ENCODE measurements at regions not wholly inside any gene's neighbourhood (a gene's known extent, or its start where the extent isn't known, plus 50 kb on each side); places are given as distances from the start of the nearest gene placed in this dataset.

GRCh38 chr5:173828952-173829351 lies 59.2 kb upstream of the CPEB4 start:
- Histone ChIP-seq H3K36me3 (no peaks in the 10 kb centered on the region), H3K4me3 (no peak overlapping the region), H3K4me1 (peaks cover 0 to 19% (median 3%) of the 10 kb centered on the region in 3 donors), H3K9me3 (peaks cover 0 to 5% (median 0%) of the 10 kb centered on the region in 3 donors), H3K27me3 (no peaks in the 10 kb centered on the region), H3K27ac (no peak overlapping the region)
- 89% methylated on average over 1 of the region's 1 CpG; no CpG with 5 or more reads in 1 of the 2 donors for WGBS, 2 donors (ENCODE audit: low coverage in 1 of 2)
- TF ChIP-seq POLR2AphosphoS5 (IDR thresholded peaks at IDR 0.05) = no peak
- TF ChIP-seq, protein P1, sequence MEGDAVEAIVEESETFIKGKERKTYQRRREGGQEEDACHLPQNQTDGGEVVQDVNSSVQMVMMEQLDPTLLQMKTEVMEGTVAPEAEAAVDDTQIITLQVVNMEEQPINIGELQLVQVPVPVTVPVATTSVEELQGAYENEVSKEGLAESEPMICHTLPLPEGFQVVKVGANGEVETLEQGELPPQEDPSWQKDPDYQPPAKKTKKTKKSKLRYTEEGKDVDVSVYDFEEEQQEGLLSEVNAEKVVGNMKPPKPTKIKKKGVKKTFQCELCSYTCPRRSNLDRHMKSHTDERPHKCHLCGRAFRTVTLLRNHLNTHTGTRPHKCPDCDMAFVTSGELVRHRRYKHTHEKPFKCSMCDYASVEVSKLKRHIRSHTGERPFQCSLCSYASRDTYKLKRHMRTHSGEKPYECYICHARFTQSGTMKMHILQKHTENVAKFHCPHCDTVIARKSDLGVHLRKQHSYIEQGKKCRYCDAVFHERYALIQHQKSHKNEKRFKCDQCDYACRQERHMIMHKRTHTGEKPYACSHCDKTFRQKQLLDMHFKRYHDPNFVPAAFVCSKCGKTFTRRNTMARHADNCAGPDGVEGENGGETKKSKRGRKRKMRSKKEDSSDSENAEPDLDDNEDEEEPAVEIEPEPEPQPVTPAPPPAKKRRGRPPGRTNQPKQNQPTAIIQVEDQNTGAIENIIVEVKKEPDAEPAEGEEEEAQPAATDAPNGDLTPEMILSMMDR (IDR thresholded peaks at IDR 0.05) = no peak
- TF ChIP-seq POLR2A (IDR thresholded peaks at IDR 0.05) = no peak
- no peak for TF ChIP-seq EP300 (IDR thresholded peaks at IDR 0.05)
- ATAC-seq = no peak

GRCh38 chr5:173829826-173830225 lies 58.3 kb upstream of the CPEB4 start:
- Histone ChIP-seq H3K4me3 (no peak overlapping the region), H3K27ac (no peak overlapping the region), H3K36me3 (no peaks in the 10 kb centered on the region), H3K9me3 (peaks cover 0 to 5% (median 0%) of the 10 kb centered on the region in 3 donors), H3K27me3 (no peaks in the 10 kb centered on the region), H3K4me1 (peaks cover 0 to 17% (median 3%) of the 10 kb centered on the region in 3 donors)
- TF ChIP-seq, protein P1 (IDR thresholded peaks at IDR 0.05) = no peak
- no peak for TF ChIP-seq POLR2AphosphoS5 (IDR thresholded peaks at IDR 0.05)
- no peak for TF ChIP-seq EP300 (IDR thresholded peaks at IDR 0.05)
- TF ChIP-seq POLR2A (IDR thresholded peaks at IDR 0.05) = no peak
- 77 to 86% methylated on average over 3 to 5 of the region's 5 CpGs for WGBS, 2 donors (ENCODE audit: low coverage in 1 of 2)
- ATAC-seq = no peak

- Histone ChIP-seq H3K27ac (no peak overlapping the region), H3K4me3 (no peak overlapping the region), H3K4me1 (peaks cover 0 to 17% (median 3%) of the 10 kb centered on the region in 3 donors), H3K9me3 (peaks cover 0 to 5% (median 0%) of the 10 kb centered on the region in 3 donors), H3K27me3 (no peaks in the 10 kb centered on the region), H3K36me3 (no peaks in the 10 kb centered on the region)
- ATAC-seq = no peak
- TF ChIP-seq, protein P1 (IDR thresholded peaks at IDR 0.05) = no peak
- TF ChIP-seq POLR2AphosphoS5 (IDR thresholded peaks at IDR 0.05) (no peak), EP300 (IDR thresholded peaks at IDR 0.05) (no peak), POLR2A (IDR thresholded peaks at IDR 0.05) (no peak)
- 100% methylated on average over 1 of the region's 1 CpG; no CpG with 5 or more reads in 1 of the 2 donors for WGBS, 2 donors (ENCODE audit: low coverage in 1 of 2)
Observed at GRCh38 chr5:173830421-173830820, 57.7 kb upstream of the CPEB4 start.

DNA sequence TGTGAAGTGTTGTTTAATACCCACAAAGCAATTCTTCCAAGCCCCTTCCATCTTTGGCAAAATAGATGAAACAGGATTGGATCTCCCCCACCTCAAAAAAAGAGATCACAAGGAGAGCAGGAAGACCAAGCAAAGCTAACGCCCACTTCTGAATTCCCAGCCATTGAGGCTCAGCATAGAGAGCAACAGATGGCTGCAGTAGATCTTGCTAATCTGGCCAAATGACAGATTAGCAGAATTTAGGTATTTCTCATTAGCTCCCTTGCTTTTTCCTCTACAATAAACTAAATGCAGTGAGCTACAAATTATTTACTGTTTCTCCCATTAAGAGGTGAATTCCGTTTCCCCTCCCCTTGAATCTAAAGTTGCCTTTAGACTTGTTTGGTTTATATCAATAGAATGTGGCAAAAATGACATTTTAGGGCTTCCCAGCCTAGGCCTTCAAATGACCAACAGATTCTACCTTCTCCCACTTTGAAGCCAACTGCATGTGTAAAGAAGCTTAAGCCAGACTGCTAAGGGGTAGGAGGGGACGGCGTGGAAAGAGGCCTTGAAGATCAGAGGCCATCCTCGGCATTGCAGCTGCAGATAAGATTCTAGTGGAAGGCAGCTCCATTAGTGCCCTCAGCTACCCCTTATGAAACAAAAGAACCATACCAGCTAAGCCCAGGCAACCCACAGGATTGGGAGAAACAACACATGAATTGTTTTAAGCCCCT lies 56.8 kb upstream of the CPEB4 start:
- Histone ChIP-seq H3K36me3 (no peaks in the 10 kb centered on the region), H3K4me3 (no peak overlapping the region), H3K9me3 (peaks cover 0 to 5% (median 0%) of the 10 kb centered on the region in 3 donors), H3K4me1 (peaks cover 0 to 17% (median 3%) of the 10 kb centered on the region in 3 donors), H3K27ac (no peak overlapping the region), H3K27me3 (no peaks in the 10 kb centered on the region)
- ATAC-seq = no peak
- WGBS, 2 donors (ENCODE audit: low coverage in 1 of 2) = 87 to 93% methylated on average over 5 of the region's 5 CpGs
- TF ChIP-seq, protein P1 (IDR thresholded peaks at IDR 0.05) = no peak
- no peak for TF ChIP-seq EP300 (IDR thresholded peaks at IDR 0.05)
- no peak for TF ChIP-seq POLR2A (IDR thresholded peaks at IDR 0.05)
- TF ChIP-seq POLR2AphosphoS5 (IDR thresholded peaks at IDR 0.05) = no peak

DNA sequence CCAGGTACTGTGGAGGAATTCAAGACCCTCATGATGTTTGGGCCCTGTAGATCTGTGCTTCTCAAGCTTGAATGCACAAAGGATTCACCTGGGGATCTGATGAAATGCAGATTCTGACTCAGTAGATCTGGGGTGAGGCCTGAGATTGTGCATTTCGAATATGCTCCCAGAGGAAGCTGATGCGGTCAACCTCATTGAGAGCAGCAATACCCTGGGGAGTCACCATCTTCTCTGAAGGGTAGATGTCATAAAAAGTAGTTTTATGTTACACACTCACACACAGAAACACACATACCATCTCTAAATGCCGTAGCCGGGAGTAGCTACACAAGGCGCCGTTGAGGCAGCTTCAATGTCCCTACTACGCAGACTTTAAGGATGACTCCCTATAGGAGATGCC lies 55.8 kb upstream of the CPEB4 start:
- no peak for TF ChIP-seq POLR2A (IDR thresholded peaks at IDR 0.05)
- TF ChIP-seq, protein P1 (IDR thresholded peaks at IDR 0.05) = no peak
- TF ChIP-seq POLR2AphosphoS5 (IDR thresholded peaks at IDR 0.05) = no peak
- TF ChIP-seq EP300 (IDR thresholded peaks at IDR 0.05) = no peak
- ATAC-seq = no peak
- no peaks in the 10 kb centered on the region for H3K36me3 ChIP-seq
- H3K27me3 ChIP-seq = no peaks in the 10 kb centered on the region
- peaks cover 0 to 17% (median 3%) of the 10 kb centered on the region in 3 donors for H3K4me1 ChIP-seq
- peaks cover 0 to 5% (median 0%) of the 10 kb centered on the region in 3 donors for H3K9me3 ChIP-seq
- WGBS, 2 donors (ENCODE audit: low coverage in 1 of 2) = 95 to 98% methylated on average over 5 to 7 of the region's 7 CpGs
- no peak overlapping the region for H3K4me3 ChIP-seq
- no peak overlapping the region for H3K27ac ChIP-seq
